H9 (cell line): ENCODE measurements at regions not wholly inside any gene's neighbourhood (a gene's known extent, or its start where the extent isn't known, plus 50 kb on each side); places are given as distances from the start of the nearest gene placed in this dataset.

Experiments
- DNase-seq: peaks from one replicate; pipeline ENCODE4 v3.0.0-alpha.2; 2017
- H2AFZ ChIP-seq: one replicate; pipeline ENCODE4 v1.6.1; 2013; ENCODE audit warnings: mild to moderate bottlenecking, low read length, control low read depth, moderate library complexity
- H2AK5ac ChIP-seq: 2 replicates; pipeline ENCODE4 v1.6.1; 2013; ENCODE audit warnings: low read length, control low read depth, mixed read lengths; ENCODE audit not compliant: insufficient read length
- H2BK120ac ChIP-seq: one replicate; pipeline ENCODE4 v1.6.1; 2013; ENCODE audit warnings: low read depth, mild to moderate bottlenecking, low read length, control low read depth, inconsistent platforms; ENCODE audit not compliant: poor library complexity, severe bottlenecking
- H2BK12ac ChIP-seq: 2 replicates; pipeline ENCODE4 v1.6.1; 2013; ENCODE audit warnings: low read length, control low read depth, mixed read lengths, low read depth; ENCODE audit not compliant: insufficient read length
- H2BK15ac ChIP-seq: 2 replicates; pipeline ENCODE4 v1.6.1; 2013; ENCODE audit warnings: low read depth, low read length, control low read depth
- H2BK20ac ChIP-seq: one replicate; pipeline ENCODE4 v1.6.1; 2013; ENCODE audit warnings: low read depth, mild to moderate bottlenecking, low read length, control low read depth, inconsistent platforms; ENCODE audit not compliant: poor library complexity, severe bottlenecking
- H2BK5ac ChIP-seq: 2 replicates; pipeline ENCODE4 v1.6.1; 2013; ENCODE audit warnings: low read length, control low read depth, mixed read lengths; ENCODE audit not compliant: insufficient read length
- H3K14ac ChIP-seq: 2 replicates; pipeline ENCODE4 v1.6.1; 2013; ENCODE audit warnings: low read length, control low read depth; ENCODE audit not compliant: insufficient read depth
- H3K18ac ChIP-seq: 2 replicates; pipeline ENCODE4 v1.6.1; 2013; ENCODE audit warnings: low read depth, mild to moderate bottlenecking, mixed read lengths, low read length, control low read depth; ENCODE audit not compliant: insufficient read length
- H3K23ac ChIP-seq: 2 replicates; pipeline ENCODE4 v1.6.1; 2013; ENCODE audit warnings: low read length, control low read depth, mixed read lengths, low read depth; ENCODE audit not compliant: insufficient read length
- H3K23me2 ChIP-seq: 2 replicates; pipeline ENCODE4 v1.6.1; 2013; ENCODE audit warnings: low read depth, mild to moderate bottlenecking, mixed read lengths, low read length, control low read depth; ENCODE audit not compliant: insufficient read length, poor library complexity, severe bottlenecking
- H3K27ac ChIP-seq: 2 replicates; pipeline ENCODE4 v1.5.1; 2013; ENCODE audit warnings: low read length, control low read depth, mixed read lengths, low read depth; ENCODE audit not compliant: insufficient read length
- H3K27me3 ChIP-seq: 2 replicates; pipeline ENCODE4 v1.6.1; 2013; ENCODE audit warnings: low read length, control low read depth, inconsistent platforms; ENCODE audit not compliant: insufficient read depth
- H3K4ac ChIP-seq: 2 replicates; pipeline ENCODE4 v1.6.1; 2013; ENCODE audit warnings: low read depth, mild to moderate bottlenecking, control low read depth, inconsistent platforms, low read length, moderate library complexity
- H3K4me1 ChIP-seq: 2 replicates; pipeline ENCODE4 v1.6.1; 2013; ENCODE audit warnings: low read length, control low read depth, inconsistent platforms; ENCODE audit not compliant: insufficient read depth
- H3K4me2 ChIP-seq: 2 replicates; pipeline ENCODE4 v1.6.1; 2013; ENCODE audit warnings: low read length, control low read depth, mixed read lengths; ENCODE audit not compliant: insufficient read length, insufficient read depth
- H3K56ac ChIP-seq: 2 replicates; pipeline ENCODE4 v1.6.1; 2013; ENCODE audit warnings: low read depth, mild to moderate bottlenecking, mixed read lengths, low read length, control low read depth; ENCODE audit not compliant: insufficient read length
- H3K79me1 ChIP-seq: 2 replicates; pipeline ENCODE4 v1.6.1; 2013; ENCODE audit warnings: low read depth, mild to moderate bottlenecking, moderate library complexity, low read length, control low read depth, inconsistent platforms; ENCODE audit not compliant: insufficient read depth, poor library complexity, severe bottlenecking
- H3K79me2 ChIP-seq: 2 replicates; pipeline ENCODE4 v1.6.1; 2013; ENCODE audit warnings: low read length, control low read depth, inconsistent platforms; ENCODE audit not compliant: insufficient read depth
- H3K9ac ChIP-seq: 2 replicates; pipeline ENCODE4 v1.6.1; 2013; ENCODE audit warnings: low read length, control low read depth, mixed read lengths; ENCODE audit not compliant: insufficient read length; ENCODE audit errors: extremely low read depth
- H3K9me3 ChIP-seq: one replicate; pipeline ENCODE4 v1.6.1; 2013; ENCODE audit warnings: low read depth, low read length, inconsistent platforms; ENCODE audit not compliant: control insufficient read depth
- H3T11ph ChIP-seq: one replicate; pipeline ENCODE4 v1.6.1; 2013; ENCODE audit warnings: mild to moderate bottlenecking, low read length, control low read depth, inconsistent platforms
- H4K20me1 ChIP-seq: one replicate; pipeline ENCODE4 v1.6.1; 2013; ENCODE audit not compliant: control insufficient read depth, insufficient read length, insufficient read depth
- H4K5ac ChIP-seq: 2 replicates; pipeline ENCODE4 v1.6.1; 2013; ENCODE audit warnings: low read depth, mild to moderate bottlenecking, mixed read lengths, low read length, control low read depth; ENCODE audit not compliant: insufficient read length
- H4K8ac ChIP-seq: replicated peaks from 2 replicates; pipeline ENCODE4 v1.6.1; 2013; ENCODE audit warnings: low read length, control low read depth, mixed read lengths, low read depth; ENCODE audit not compliant: insufficient read length
- H4K91ac ChIP-seq: 2 replicates; pipeline ENCODE4 v1.6.1; 2013; ENCODE audit warnings: low read depth, mild to moderate bottlenecking, moderate library complexity, mixed read lengths, low read length, control low read depth; ENCODE audit not compliant: insufficient read length
- H3K27ac Mint-ChIP-seq, 3 experiments: 2 replicates in 2 of 3; 3 replicates in 1 of 3; pipeline ENCODE4 v1.8.0; 2020 to 2021; ENCODE audit warnings: mixed read lengths in 3 of 3, mild to moderate bottlenecking in 1 of 3, moderate library complexity in 1 of 3
- H3K27me3 Mint-ChIP-seq: 2 replicates; pipeline ENCODE4 v1.8.0; 2021; ENCODE audit warnings: low read depth, mild to moderate bottlenecking, moderate library complexity, mixed read lengths
- H3K36me3 Mint-ChIP-seq, 3 experiments: 2 replicates in 2 of 3; 3 replicates in 1 of 3; pipeline ENCODE4 v1.8.0; 2020 to 2021; ENCODE audit warnings: low read depth in 3 of 3, mixed read lengths in 3 of 3; ENCODE audit not compliant: insufficient read depth in 1 of 3
- H3K4me1 Mint-ChIP-seq, 2 experiments: 2 replicates each; pipeline ENCODE4 v1.8.0; 2020; ENCODE audit warnings: mixed read lengths in 2 of 2
- H3K4me3 Mint-ChIP-seq, 2 experiments: 2 replicates in 1 of 2; 3 replicates in 1 of 2; pipeline ENCODE4 v1.8.0; 2020 to 2021; ENCODE audit warnings: mild to moderate bottlenecking in 2 of 2, mixed read lengths in 2 of 2, moderate library complexity in 1 of 2
- H3K9me3 Mint-ChIP-seq, 2 experiments: 2 replicates in 1 of 2; 3 replicates in 1 of 2; pipeline ENCODE4 v1.8.0; 2020; ENCODE audit warnings: mild to moderate bottlenecking in 2 of 2, mixed read lengths in 2 of 2, moderate library complexity in 1 of 2
- WGBS: extraction: QIAGEN DNeasy Blood & Tissue Kit; methylation state at CpG from one replicate; pipeline ENCODE4 v1.1.7; 2013; ENCODE audit warnings: missing lambda C conversion rate, low lambda C conversion rate, mixed read lengths; ENCODE audit not compliant: insufficient read length; ENCODE audit errors: extremely low coverage; 5-methylcytosine and 5-hydroxymethylcytosine counted together
- TF ChIP-seq, protein P1 (sequence below): fragments of 200-600 bp; sonication (generic); conservative IDR thresholded peaks from 3 replicates; pipeline ENCODE4 v1.8.0; 2021; ENCODE audit warnings: antibody characterized with exemption, mild to moderate bottlenecking

DNA sequence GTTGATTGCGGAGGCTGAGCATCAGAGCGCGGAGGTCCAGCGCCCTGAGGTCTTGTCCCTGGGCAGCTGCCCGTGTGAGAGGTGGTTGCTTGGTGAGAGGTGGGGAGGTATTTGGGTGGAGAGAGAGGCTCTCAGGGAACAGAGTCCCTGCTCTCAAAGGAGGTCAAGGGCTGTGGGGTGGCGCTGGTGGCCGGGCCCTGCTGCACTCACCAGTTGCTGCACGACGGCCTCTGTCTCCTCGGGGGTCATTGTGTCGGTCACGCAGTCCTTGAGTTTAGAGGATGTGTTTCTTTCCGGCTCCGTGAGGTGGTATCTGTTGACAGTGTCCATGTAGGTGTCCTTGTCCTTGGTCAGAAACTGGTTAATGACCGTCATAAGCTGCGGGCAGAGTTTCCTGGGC, 95.5 kb downstream of the WTIP start:
- Histone ChIP-seq H3K79me1 (no peaks in the 10 kb centered on the region), H2BK120ac (no peak overlapping the region), H2BK15ac (no peak overlapping the region), H3K23me2 (peaks cover 3% of the 10 kb centered on the region), H2BK20ac (no peak overlapping the region), H4K5ac (no peak overlapping the region), H4K91ac (no peak overlapping the region), H3K27ac (no peak overlapping the region), H3K79me2 (no peaks in the 10 kb centered on the region), H2BK5ac (no peak overlapping the region), H4K20me1 (no peaks in the 10 kb centered on the region), H3T11ph (no peak overlapping the region), H3K9me3 (no peaks in the 10 kb centered on the region), H3K56ac (no peak overlapping the region), H2AFZ (no peak overlapping the region), H3K4me1 (no peaks in the 10 kb centered on the region), H3K18ac (no peak overlapping the region), H3K27me3 (no peaks in the 10 kb centered on the region), H3K14ac (0 out of 2 replicates have a peak overlapping the region, but pooled peaks have one; percentile 8), H3K9ac (no peak overlapping the region), H2AK5ac (no peak overlapping the region), H2BK12ac (no peak overlapping the region), H3K4me2 (peak overlapping the region; percentile 33), H3K4ac (no peak overlapping the region), H4K8ac (no peak overlapping the region), H3K23ac (no peak overlapping the region)
- no CpG with 5 or more reads among the region's 16 CpGs for WGBS
- peak; percentile 38 for DNase-seq
- Mint-ChIP-seq H3K36me3 (peaks cover 0 to 8% (median 0%) of the 10 kb centered on the region in 3 experiments; a peak in 2 of 7 replicates), H3K4me3 (peak overlapping the region in 1 of 2 experiments; percentile 77; a peak in 3 of 5 replicates), H3K9me3 (peaks cover 11 to 91% of the 10 kb centered on the region in 2 experiments), H3K27me3 (peaks cover 4% of the 10 kb centered on the region; the same call in 1 of the 2 replicates), H3K4me1 (no peaks in the 10 kb centered on the region), H3K27ac (peak overlapping the region in 1 of 3 experiments; percentile 77; a peak in 1 of 7 replicates)
- TF ChIP-seq, protein P1, sequence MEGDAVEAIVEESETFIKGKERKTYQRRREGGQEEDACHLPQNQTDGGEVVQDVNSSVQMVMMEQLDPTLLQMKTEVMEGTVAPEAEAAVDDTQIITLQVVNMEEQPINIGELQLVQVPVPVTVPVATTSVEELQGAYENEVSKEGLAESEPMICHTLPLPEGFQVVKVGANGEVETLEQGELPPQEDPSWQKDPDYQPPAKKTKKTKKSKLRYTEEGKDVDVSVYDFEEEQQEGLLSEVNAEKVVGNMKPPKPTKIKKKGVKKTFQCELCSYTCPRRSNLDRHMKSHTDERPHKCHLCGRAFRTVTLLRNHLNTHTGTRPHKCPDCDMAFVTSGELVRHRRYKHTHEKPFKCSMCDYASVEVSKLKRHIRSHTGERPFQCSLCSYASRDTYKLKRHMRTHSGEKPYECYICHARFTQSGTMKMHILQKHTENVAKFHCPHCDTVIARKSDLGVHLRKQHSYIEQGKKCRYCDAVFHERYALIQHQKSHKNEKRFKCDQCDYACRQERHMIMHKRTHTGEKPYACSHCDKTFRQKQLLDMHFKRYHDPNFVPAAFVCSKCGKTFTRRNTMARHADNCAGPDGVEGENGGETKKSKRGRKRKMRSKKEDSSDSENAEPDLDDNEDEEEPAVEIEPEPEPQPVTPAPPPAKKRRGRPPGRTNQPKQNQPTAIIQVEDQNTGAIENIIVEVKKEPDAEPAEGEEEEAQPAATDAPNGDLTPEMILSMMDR: no peak
